PFSK-1 (cell line): ENCODE measurements at regions not wholly inside any gene's neighbourhood (a gene's known extent, or its start where the extent isn't known, plus 50 kb on each side); places are given as distances from the start of the nearest gene placed in this dataset.

Experiments used
- FOXP2 ChIP-seq: optimal IDR thresholded peaks from 2 replicates; pipeline ENCODE3; 2011; ENCODE audit warnings: borderline replicate concordance, control low read depth, inconsistent platforms; ENCODE audit not compliant: insufficient read depth; ENCODE audit errors: extremely low read length, extremely low read depth
- POLR2AphosphoS5 ChIP-seq: IDR thresholded peaks from 2 replicates; pipeline ENCODE4 v1.6.1; 2012; ENCODE audit warnings: low read depth, mild to moderate bottlenecking, control low read depth, low read length, moderate library complexity
- SIN3A ChIP-seq: IDR thresholded peaks from 2 replicates; pipeline ENCODE4 v1.6.1; 2012; ENCODE audit warnings: mild to moderate bottlenecking, low read length, moderate library complexity, borderline replicate concordance; ENCODE audit not compliant: insufficient read depth
- TAF1 ChIP-seq: IDR thresholded peaks from 2 replicates; pipeline ENCODE4 v1.6.1; 2012; ENCODE audit warnings: low read length, control low read depth, borderline replicate concordance; ENCODE audit not compliant: insufficient read depth
- TF ChIP-seq, protein P1 (sequence below), 2 experiments: IDR thresholded peaks; 2 replicates each; pipeline versions ENCODE4 v1.6.1 to v1.8.0; 2011 to 2012; ENCODE audit warnings: low read depth in 2 of 2, low read length in 2 of 2, control low read depth in 1 of 2, inconsistent platforms in 1 of 2, mild to moderate bottlenecking in 1 of 2, moderate library complexity in 1 of 2; ENCODE audit not compliant: insufficient read depth in 1 of 2

DNA sequence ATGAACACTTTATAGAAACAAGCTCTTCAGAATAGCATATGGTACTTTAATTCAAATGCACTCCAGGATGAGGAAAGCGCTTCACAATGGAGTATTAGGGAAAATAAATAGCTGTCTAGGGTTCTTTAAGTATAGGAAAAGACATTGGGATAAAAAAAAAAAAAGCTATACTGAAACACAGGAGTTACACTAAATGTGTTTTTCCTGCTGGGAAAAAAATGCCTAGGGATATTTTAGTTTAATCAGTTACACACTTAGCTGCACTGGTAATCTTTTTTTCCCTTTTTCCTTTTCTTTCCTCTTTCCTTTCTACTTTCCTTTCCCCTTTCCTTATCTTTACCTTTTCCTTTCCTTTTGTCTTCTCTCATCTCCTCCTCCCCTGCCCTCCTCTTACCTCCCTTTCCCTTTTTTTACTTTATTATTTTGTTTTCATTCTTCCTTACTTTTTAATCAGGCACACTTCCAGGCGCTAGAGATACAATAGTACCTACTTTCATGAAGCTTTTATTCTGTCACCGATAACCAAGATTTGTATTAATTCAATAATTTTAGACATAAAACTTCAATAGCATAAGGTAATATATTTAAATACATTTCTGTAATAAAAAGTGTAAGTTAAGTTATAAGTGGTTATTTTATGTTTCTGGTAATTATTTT, 758.7 kb downstream of the CDH18 start:
- TF ChIP-seq SIN3A (no peak), POLR2AphosphoS5 (no peak), FOXP2 (no peak), TAF1 (no peak)
- TF ChIP-seq, protein P1, sequence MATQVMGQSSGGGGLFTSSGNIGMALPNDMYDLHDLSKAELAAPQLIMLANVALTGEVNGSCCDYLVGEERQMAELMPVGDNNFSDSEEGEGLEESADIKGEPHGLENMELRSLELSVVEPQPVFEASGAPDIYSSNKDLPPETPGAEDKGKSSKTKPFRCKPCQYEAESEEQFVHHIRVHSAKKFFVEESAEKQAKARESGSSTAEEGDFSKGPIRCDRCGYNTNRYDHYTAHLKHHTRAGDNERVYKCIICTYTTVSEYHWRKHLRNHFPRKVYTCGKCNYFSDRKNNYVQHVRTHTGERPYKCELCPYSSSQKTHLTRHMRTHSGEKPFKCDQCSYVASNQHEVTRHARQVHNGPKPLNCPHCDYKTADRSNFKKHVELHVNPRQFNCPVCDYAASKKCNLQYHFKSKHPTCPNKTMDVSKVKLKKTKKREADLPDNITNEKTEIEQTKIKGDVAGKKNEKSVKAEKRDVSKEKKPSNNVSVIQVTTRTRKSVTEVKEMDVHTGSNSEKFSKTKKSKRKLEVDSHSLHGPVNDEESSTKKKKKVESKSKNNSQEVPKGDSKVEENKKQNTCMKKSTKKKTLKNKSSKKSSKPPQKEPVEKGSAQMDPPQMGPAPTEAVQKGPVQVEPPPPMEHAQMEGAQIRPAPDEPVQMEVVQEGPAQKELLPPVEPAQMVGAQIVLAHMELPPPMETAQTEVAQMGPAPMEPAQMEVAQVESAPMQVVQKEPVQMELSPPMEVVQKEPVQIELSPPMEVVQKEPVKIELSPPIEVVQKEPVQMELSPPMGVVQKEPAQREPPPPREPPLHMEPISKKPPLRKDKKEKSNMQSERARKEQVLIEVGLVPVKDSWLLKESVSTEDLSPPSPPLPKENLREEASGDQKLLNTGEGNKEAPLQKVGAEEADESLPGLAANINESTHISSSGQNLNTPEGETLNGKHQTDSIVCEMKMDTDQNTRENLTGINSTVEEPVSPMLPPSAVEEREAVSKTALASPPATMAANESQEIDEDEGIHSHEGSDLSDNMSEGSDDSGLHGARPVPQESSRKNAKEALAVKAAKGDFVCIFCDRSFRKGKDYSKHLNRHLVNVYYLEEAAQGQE (IDR thresholded peaks at IDR 0.05; ENCODE audit: insufficient read depth in 1 of 2, low read depth in 2 of 2, low read length in 2 of 2) = no peak

DNA sequence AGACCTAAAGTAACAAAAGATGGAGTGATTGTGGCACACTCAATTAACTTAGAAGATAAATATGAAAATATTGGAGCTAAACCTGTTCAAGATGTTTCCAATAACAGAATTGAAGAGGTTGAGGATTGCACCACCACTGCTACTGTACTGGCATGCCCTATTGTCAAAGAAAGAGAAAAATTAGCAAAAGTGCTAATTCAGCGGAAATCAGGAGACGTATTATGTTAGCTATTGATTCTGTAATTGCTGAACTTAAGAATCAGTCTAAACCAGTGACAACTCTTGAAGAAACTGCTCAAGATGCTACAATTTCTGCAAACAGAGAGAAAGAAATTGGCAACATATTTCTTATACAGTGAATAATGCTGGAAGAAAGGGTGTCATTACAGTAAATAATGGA, 754.4 kb downstream of the CDH18 start:
- TF ChIP-seq, protein P1 (IDR thresholded peaks at IDR 0.05; ENCODE audit: insufficient read depth in 1 of 2, low read depth in 2 of 2, low read length in 2 of 2) = no peak
- TF ChIP-seq FOXP2 = no peak
- no peak for TF ChIP-seq TAF1

DNA sequence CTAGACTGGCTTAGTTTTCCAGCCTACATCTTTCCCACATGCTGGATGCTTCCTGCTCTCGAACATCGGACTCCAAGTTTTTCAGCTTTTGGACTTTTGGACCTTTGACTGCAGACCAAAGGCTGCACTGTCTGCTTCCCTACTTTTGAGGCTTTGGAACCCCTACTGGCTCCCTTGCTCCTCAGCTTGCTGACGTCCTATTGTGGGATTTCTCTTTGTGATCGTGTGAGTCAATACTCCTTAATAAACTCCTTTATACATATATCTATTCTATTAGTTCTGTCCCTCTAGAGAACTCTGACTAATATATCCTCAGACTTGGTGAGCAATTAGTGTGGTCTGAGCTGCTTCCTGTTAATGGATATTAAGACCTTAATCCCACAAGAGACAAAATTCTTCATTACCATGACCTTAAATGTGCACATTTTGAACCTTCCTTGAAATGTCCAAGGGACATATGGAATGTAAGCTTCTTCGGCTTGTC, 752.9 kb downstream of the CDH18 start:
- TF ChIP-seq TAF1 (no peak), FOXP2 (no peak), SIN3A (no peak), POLR2AphosphoS5 (no peak)
- TF ChIP-seq, protein P1 (IDR thresholded peaks at IDR 0.05; ENCODE audit: insufficient read depth in 1 of 2, low read depth in 2 of 2, low read length in 2 of 2) = no peak

DNA sequence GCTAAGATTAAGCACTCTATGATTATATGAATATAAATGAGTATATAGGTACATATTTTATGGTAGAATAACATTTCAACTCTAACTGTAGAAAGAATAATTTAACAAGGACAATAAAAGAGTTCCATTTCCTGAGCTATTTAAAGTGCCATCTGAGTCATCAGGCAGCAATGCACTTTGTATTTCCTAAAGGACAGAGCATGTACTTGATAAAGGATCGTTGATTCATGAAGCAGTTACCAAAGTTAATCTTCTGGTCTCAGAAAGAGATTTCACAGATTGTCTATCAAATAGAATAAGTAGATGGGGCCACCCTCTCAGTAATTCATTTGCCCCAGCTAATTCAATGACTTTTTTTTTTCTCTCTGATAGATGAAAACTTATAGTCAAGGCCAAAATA, 747.8 kb downstream of the CDH18 start:
- TF ChIP-seq TAF1 (no peak), SIN3A (no peak), POLR2AphosphoS5 (no peak), FOXP2 (no peak)
- TF ChIP-seq, protein P1 (IDR thresholded peaks at IDR 0.05; ENCODE audit: insufficient read depth in 1 of 2, low read depth in 2 of 2, low read length in 2 of 2) = no peak

DNA sequence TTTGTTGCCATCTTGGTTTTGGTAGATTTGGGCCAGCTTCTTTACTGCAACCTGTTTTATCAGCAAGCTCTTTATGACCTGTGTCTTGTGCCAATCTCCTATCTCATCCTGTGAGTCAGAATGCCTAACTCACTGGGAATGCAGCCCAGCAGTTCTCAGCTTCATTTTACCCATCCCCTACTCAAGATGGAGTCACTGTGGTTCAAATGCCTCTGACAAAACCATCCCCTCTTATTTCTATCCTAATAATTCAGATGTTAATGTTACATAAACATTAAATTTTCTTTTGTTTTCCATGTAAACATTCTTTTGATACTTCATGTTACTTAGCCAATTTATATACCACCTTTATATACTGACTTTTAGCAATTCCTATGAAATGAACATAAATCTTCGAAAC, 746.3 kb downstream of the CDH18 start:
- TF ChIP-seq, protein P1 (IDR thresholded peaks at IDR 0.05; ENCODE audit: insufficient read depth in 1 of 2, low read depth in 2 of 2, low read length in 2 of 2) = no peak
- no peak for TF ChIP-seq SIN3A
- no peak for TF ChIP-seq TAF1
- no peak for TF ChIP-seq FOXP2
- no peak for TF ChIP-seq POLR2AphosphoS5
